Calu3 (cell line): ENCODE measurements at regions not wholly inside any gene's neighbourhood (a gene's known extent, or its start where the extent isn't known, plus 50 kb on each side); places are given as distances from the start of the nearest gene placed in this dataset.

ENCODE experiments used
- BruUV-seq: library from RNA; stranded (reverse); fragments of 400-500 nt; replicated peaks from 2 replicates; lab custom pipeline; 2021; lab: Mats Ljungman, UMichigan
- CTCF ChIA-PET: fragments of 300-600 bp; sonication (Branson Sonifier 250); formaldehyde crosslinking; loops from one replicate; lab custom pipeline; 2022; ENCODE audit warnings: antibody characterized with exemption; lab: Charles Lee
- DNase-seq: peaks from one replicate; pipeline ENCODE4 v3.0.0; 2022
- H3K27ac Mint-ChIP-seq: one replicate; pipeline ENCODE4 v1.8.0; 2022; ENCODE audit warnings: mixed read lengths; ENCODE audit not compliant: unreplicated experiment
- H3K27me3 Mint-ChIP-seq: one replicate; pipeline ENCODE4 v1.8.0; 2022; ENCODE audit warnings: mixed read lengths; ENCODE audit not compliant: unreplicated experiment
- H3K36me3 Mint-ChIP-seq: one replicate; pipeline ENCODE4 v1.8.0; 2022; ENCODE audit warnings: mild to moderate bottlenecking, moderate library complexity, mixed read lengths; ENCODE audit not compliant: insufficient read depth, unreplicated experiment
- H3K4me1 Mint-ChIP-seq: one replicate; pipeline ENCODE4 v1.8.0; 2022; ENCODE audit warnings: mild to moderate bottlenecking, low read depth, mixed read lengths; ENCODE audit not compliant: unreplicated experiment
- H3K4me3 Mint-ChIP-seq: one replicate; pipeline ENCODE4 v1.8.0; 2022; ENCODE audit warnings: mild to moderate bottlenecking, low read depth, moderate library complexity, mixed read lengths; ENCODE audit not compliant: unreplicated experiment
- H3K9me3 Mint-ChIP-seq: one replicate; pipeline ENCODE4 v1.8.0; 2022; ENCODE audit warnings: low read depth, mixed read lengths; ENCODE audit not compliant: unreplicated experiment
- CTCF ChIP-seq: fragments of 200-600 bp; IDR thresholded peaks from one replicate; pipeline ENCODE4 v1.8.0; 2022; ENCODE audit warnings: antibody characterized with exemption; ENCODE audit not compliant: unreplicated experiment
- intact Hi-C: fragments of 100-400 bp; cut with micrococcal nuclease; formaldehyde crosslinking; loops from one replicate; pipeline ENCODE4 v1.10.0; 2022; ENCODE audit not compliant: unreplicated experiment

DNA sequence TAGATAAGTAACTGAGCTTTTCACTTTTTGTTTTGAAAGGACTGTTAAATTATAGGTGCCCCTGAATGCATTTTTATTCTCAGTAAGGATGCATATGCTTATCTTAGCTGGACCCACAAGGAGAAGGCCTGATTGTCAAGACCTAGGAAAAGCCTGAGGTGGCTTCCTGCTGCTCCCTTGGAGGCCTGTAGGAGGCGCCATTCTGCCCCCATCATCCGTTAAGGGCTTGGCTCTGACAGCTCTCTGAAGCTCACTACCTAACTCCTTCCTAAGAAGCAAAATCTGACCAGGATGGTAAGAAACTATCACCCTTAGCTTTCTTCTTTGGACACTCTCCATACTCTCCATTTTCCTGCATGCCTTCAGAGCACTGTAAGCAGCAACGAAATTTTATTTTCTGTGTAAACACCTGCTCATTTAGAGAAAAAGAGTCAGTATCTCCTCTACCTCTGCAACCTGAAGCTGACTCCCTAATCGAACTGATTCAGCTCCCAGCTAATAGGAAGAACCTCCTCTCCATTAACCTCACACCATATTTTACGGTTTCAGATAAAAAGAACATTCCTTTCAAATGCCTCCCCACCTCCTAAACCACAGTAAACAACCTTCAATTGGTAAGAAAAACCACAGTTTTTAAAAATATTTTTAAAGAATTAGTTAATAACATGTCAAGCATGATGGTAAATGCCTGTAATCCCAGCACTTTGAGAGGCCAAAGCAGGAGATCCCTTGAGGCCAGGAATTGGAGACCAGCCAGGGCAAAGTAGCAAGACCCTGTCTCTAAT lies 73.4 kb upstream of the EDNRA start:
- Mint-ChIP-seq H3K27me3 (no peaks in the 10 kb centered on the region), H3K36me3 (no peaks in the 10 kb centered on the region), H3K9me3 (no peaks in the 10 kb centered on the region), H3K4me3 (no peak overlapping the region), H3K4me1 (no peaks in the 10 kb centered on the region), H3K27ac (no peak overlapping the region)
- no peak for TF ChIP-seq CTCF
- no TSS peak for BruUV-seq
- CTCF ChIA-PET = interaction anchor here (0.6 kb wide), 1 partner anchor 47 kb away, joined by 4 read pairs; no protein-coding TSS in a partner anchor
- no peak for DNase-seq
- intact Hi-C loops = no loop called here

DNA sequence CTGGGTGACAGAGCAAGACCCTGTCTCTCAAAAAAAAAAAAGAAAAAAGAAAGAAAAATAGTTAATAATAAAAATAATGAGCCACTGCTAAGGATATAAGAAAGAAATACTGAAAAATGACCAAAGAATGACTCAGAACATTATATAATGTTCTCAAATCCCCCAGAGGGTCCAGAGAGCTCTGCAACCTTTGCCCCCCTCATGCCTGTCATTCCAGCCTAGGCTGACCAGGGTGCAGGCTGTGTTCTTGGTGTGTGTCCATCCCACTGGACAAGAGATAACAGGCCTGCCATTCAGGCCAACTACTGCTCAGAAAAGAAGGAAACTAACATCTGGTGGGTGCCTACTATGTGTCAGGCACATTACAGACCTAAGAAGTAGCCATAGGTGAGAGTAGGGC lies 72.7 kb upstream of the EDNRA start:
- intact Hi-C loops = no loop called here
- Mint-ChIP-seq H3K27ac (no peak overlapping the region), H3K27me3 (no peaks in the 10 kb centered on the region), H3K9me3 (no peaks in the 10 kb centered on the region), H3K4me1 (no peaks in the 10 kb centered on the region), H3K36me3 (no peaks in the 10 kb centered on the region), H3K4me3 (no peak overlapping the region)
- DNase-seq = no peak
- no peak for TF ChIP-seq CTCF
- BruUV-seq = no TSS peak
- CTCF ChIA-PET = interaction anchor here (0.6 kb wide), 1 partner anchor 46 kb away, joined by 4 read pairs; no protein-coding TSS in a partner anchor

DNA sequence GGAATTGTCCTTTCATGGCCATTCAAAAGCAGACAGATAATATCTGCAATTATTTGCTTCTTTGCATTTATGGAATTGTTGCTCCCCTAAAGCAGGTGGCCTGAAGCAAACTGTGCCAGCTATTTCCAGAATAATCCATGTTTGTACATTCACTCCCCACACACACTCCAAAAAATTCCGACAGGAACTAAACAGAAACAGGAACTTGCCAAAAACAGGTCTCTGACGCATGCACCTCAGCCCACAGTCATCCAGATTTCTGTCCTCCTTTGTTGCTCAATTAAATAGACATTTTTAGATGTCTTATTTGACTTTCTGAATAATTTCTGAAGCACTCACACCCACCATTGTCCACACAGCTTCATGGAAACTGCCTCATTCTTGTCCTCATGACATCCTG lies 71.5 kb upstream of the EDNRA start:
- Mint-ChIP-seq H3K36me3 (no peaks in the 10 kb centered on the region), H3K9me3 (no peaks in the 10 kb centered on the region), H3K27ac (no peak overlapping the region), H3K4me1 (no peaks in the 10 kb centered on the region), H3K4me3 (no peak overlapping the region), H3K27me3 (no peaks in the 10 kb centered on the region)
- no TSS peak for BruUV-seq
- DNase-seq = no peak
- CTCF ChIA-PET = no interaction called here
- TF ChIP-seq CTCF = no peak
- intact Hi-C loops = no loop called here

GRCh38 chr4:147418226-147418625 lies 62.7 kb upstream of the EDNRA start:
- Mint-ChIP-seq H3K4me1 (no peaks in the 10 kb centered on the region), H3K9me3 (no peaks in the 10 kb centered on the region), H3K27ac (no peak overlapping the region), H3K27me3 (no peaks in the 10 kb centered on the region), H3K36me3 (no peaks in the 10 kb centered on the region), H3K4me3 (no peak overlapping the region)
- TF ChIP-seq CTCF = no peak
- BruUV-seq = no TSS peak
- CTCF ChIA-PET = no interaction called here
- intact Hi-C loops = no loop called here
- DNase-seq = no peak
